GM12878 (cell line): ENCODE measurements at regions not wholly inside any gene's neighbourhood (a gene's known extent, or its start where the extent isn't known, plus 50 kb on each side); places are given as distances from the start of the nearest gene placed in this dataset.

Source experiments
- ATAC-seq: fragments of 200-7000 bp; cut with Tn5 transposase; 3 replicates; pipeline ENCODE4 v1.9.1; 2020; ENCODE audit warnings: mild to moderate bottlenecking, moderate library complexity
- BruUV-seq: library from RNA; stranded (reverse); fragments of 400-500 nt; replicated peaks from 2 replicates; lab custom pipeline; 2021; lab: Mats Ljungman, UMichigan
- CTCF ChIA-PET: fragments of 300-600 bp; sonication (Branson Sonifier 250); formaldehyde crosslinking; extraction: SDS; loops from one replicate; lab custom pipeline; 2021; ENCODE audit warnings: inconsistent platforms; lab: Yijun Ruan, JAX
- POLR2A ChIA-PET: fragments of 350-600 bp; formaldehyde crosslinking; extraction: SDS; loops from one replicate; lab custom pipeline; 2021; ENCODE audit warnings: inconsistent platforms; lab: Charles Lee
- RAD21 ChIA-PET: fragments of 300-600 bp; sonication (Branson Sonifier 250); formaldehyde crosslinking; loops from one replicate; lab custom pipeline; 2023; ENCODE audit warnings: antibody characterized with exemption; ENCODE audit not compliant: unreplicated experiment; lab: Charles Lee
- SMC1A ChIA-PET: fragments of 300-600 bp; sonication (Branson Sonifier 250); formaldehyde crosslinking; loops from one replicate; lab custom pipeline; 2023; ENCODE audit not compliant: unreplicated experiment, uncharacterized antibody; lab: Charles Lee
- DNase-seq: peaks from one replicate; pipeline ENCODE4 v3.0.0-alpha.2; 2011; ENCODE audit warnings: low read depth, low spot score
- FAIRE-seq: peaks from 3 replicates; lab custom pipeline; 2011; peaks lifted over from hg19 to GRCh38; lab: Jason Lieb, UNC
- H2AFZ ChIP-seq: 2 replicates; pipeline ENCODE4 v1.6.0; 2011; ENCODE audit warnings: low read depth, low read length, control low read depth; ENCODE audit not compliant: control insufficient read depth
- H3K27ac ChIP-seq: 2 replicates; pipeline ENCODE4 v1.5.1; 2011; ENCODE audit warnings: control low read depth; ENCODE audit not compliant: control insufficient read depth, insufficient read depth
- H3K27me3 ChIP-seq, 2 experiments: replicated peaks in 1 of 2; 2 replicates each; pipeline versions ENCODE4 v1.6.0 to v1.6.1; 2011; ENCODE audit warnings: low read length in 1 of 2; ENCODE audit not compliant: control insufficient read depth in 2 of 2, insufficient read depth in 2 of 2
- H3K36me3 ChIP-seq, 2 experiments: 2 replicates each; pipeline ENCODE4 v1.5.1; 2011; ENCODE audit warnings: low read length in 1 of 2; ENCODE audit not compliant: control insufficient read depth in 2 of 2, insufficient read depth in 2 of 2
- H3K4me1 ChIP-seq: 2 replicates; pipeline ENCODE4 v1.6.1; 2011; ENCODE audit warnings: mild to moderate bottlenecking, low read length, moderate library complexity, mixed read lengths; ENCODE audit not compliant: control insufficient read depth, insufficient read depth
- H3K4me2 ChIP-seq: 2 replicates; pipeline ENCODE4 v1.6.0; 2011; ENCODE audit warnings: control low read depth; ENCODE audit not compliant: control insufficient read depth, insufficient read depth
- H3K4me3 ChIP-seq: fragments of 200-600 bp; sonication (generic); 2 replicates; pipeline ENCODE4 v1.5.1; 2016
- H3K79me2 ChIP-seq: 2 replicates; pipeline ENCODE4 v1.6.0; 2011; ENCODE audit warnings: low read length; ENCODE audit not compliant: control insufficient read depth, insufficient read depth
- H3K9ac ChIP-seq: 2 replicates; pipeline ENCODE4 v1.8.0; 2011; ENCODE audit warnings: low read length, control low read depth, mixed read lengths; ENCODE audit not compliant: control insufficient read depth, insufficient read depth
- H3K9me3 ChIP-seq: replicated peaks from 3 replicates; pipeline ENCODE4 v1.5.1; 2011; ENCODE audit warnings: mild to moderate bottlenecking, low read length; ENCODE audit not compliant: control insufficient read depth, insufficient read depth
- H4K20me1 ChIP-seq: 2 replicates; pipeline ENCODE4 v1.6.0; 2011; ENCODE audit not compliant: control insufficient read depth, insufficient read depth
- ETV6 ChIP-seq, 2 experiments: fragments of 450-650 bp in 1 of 2; IDR thresholded peaks in 1 of 2; conservative IDR thresholded peaks in 1 of 2; 2 replicates each; pipeline ENCODE4 v1.6.1; 2014; ENCODE audit warnings: antibody characterized with exemption in 1 of 2, borderline replicate concordance in 1 of 2, low read depth in 1 of 2, mild to moderate bottlenecking in 1 of 2, moderate library complexity in 1 of 2
- FOXK2 ChIP-seq: fragments of 450-650 bp; IDR thresholded peaks from 2 replicates; pipeline ENCODE4 v1.6.1; 2017; ENCODE audit warnings: mild to moderate bottlenecking, moderate library complexity
- IKZF1 ChIP-seq: fragments of 450-650 bp; conservative IDR thresholded peaks from 2 replicates; pipeline ENCODE4 v1.6.1; 2017; ENCODE audit warnings: antibody characterized with exemption, mild to moderate bottlenecking
- JUNB ChIP-seq: IDR thresholded peaks from 2 replicates; pipeline ENCODE4 v1.6.1; 2016; ENCODE audit warnings: antibody characterized with exemption, mild to moderate bottlenecking
- MEF2B ChIP-seq: fragments of 450-650 bp; IDR thresholded peaks from 2 replicates; pipeline ENCODE4 v1.6.1; 2018; ENCODE audit warnings: mild to moderate bottlenecking, moderate library complexity; ENCODE audit not compliant: partially characterized antibody, poor library complexity, severe bottlenecking
- NFYB ChIP-seq: IDR thresholded peaks from 2 replicates; pipeline ENCODE4 v1.6.1; 2011; ENCODE audit warnings: low read depth, mild to moderate bottlenecking, low read length, improper control_type of control experiment, moderate library complexity; ENCODE audit not compliant: insufficient read depth
- SIX5 ChIP-seq: IDR thresholded peaks from 2 replicates; pipeline ENCODE4 v1.6.1; 2011; ENCODE audit warnings: mild to moderate bottlenecking, low read depth, low read length, moderate library complexity; ENCODE audit not compliant: severe bottlenecking
- SP1 ChIP-seq: IDR thresholded peaks from one replicate; pipeline ENCODE4 v1.6.1; 2011; ENCODE audit warnings: low read depth, low read length
- SPI1 ChIP-seq: IDR thresholded peaks from 2 replicates; pipeline ENCODE4 v1.6.1; 2011; ENCODE audit warnings: low read depth, mild to moderate bottlenecking, low read length, moderate library complexity, borderline replicate concordance; ENCODE audit not compliant: insufficient read depth
- SREBF2 ChIP-seq: IDR thresholded peaks from 2 replicates; pipeline ENCODE4 v1.6.1; 2012; ENCODE audit warnings: mild to moderate bottlenecking, low read length
- ZBED1 ChIP-seq: IDR thresholded peaks from 2 replicates; pipeline ENCODE4 v1.6.1; 2016; ENCODE audit warnings: borderline replicate concordance
- WGBS: methylation state at CpG from one replicate; pipeline ENCODE4 v1.1.6; 2016; ENCODE audit warnings: low lambda C conversion rate; ENCODE audit not compliant: insufficient replicate concordance, insufficient coverage; ENCODE audit errors: missing lambda C conversion rate; 5-methylcytosine and 5-hydroxymethylcytosine counted together
- in situ Hi-C: fragments of 300-500 bp; cut with MboI; formaldehyde crosslinking; loops from 9 replicates; pipeline ENCODE4 v1.14.3; 2018; ENCODE audit warnings: mixed read lengths
- intact Hi-C: fragments of 100-400 bp; cut with micrococcal nuclease; formaldehyde crosslinking; loops from one replicate; pipeline ENCODE4 v1.14.2; 2022; ENCODE audit not compliant: unreplicated experiment
- TF ChIP-seq, protein P1 (sequence below): fragments of 450-650 bp; conservative IDR thresholded peaks from 2 replicates; pipeline ENCODE4 v1.6.1; 2017; ENCODE audit warnings: mild to moderate bottlenecking, moderate library complexity

DNA sequence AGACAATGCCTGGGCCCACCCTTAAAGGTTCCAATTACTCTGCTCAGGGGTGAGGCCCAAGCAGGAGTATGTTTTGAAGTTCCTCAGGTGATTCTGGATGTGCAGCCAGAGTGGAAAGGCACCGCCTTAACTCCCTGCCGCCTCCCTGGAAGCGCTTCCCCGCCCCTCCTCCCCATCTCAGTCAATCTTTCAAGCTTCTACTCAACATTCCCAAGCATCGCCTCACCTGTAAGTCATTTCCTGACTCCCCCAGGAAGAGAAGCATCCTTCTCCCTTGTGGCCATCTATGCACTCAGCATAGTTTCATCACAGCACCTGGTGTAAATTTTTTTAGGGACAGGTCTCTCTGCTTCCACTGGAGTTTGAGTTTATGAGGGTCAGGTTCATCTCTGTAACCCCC lies 67.5 kb downstream of the MYL12B start:
- ChIA-PET CTCF (interaction anchor here (2.1 kb wide), 1 partner anchor 32 kb away, joined by 5 read pairs; no protein-coding TSS in a partner anchor), RAD21 (no interaction called here), SMC1A (interaction anchor here (0.6 kb wide), 1 partner anchor 362 kb away, joined by 3 read pairs; no protein-coding TSS in a partner anchor), POLR2A (no interaction called here)
- H3K27ac ChIP-seq, result no peak overlapping the region
- no peaks in the 10 kb centered on the region for H3K36me3 ChIP-seq
- no peak overlapping the region for H3K4me3 ChIP-seq
- FAIRE-seq (no peak), ATAC-seq (no peak), DNase-seq (no peak)
- in situ Hi-C loops (no loop called here), intact Hi-C loops (no loop called here)
- H3K9me3 ChIP-seq, result no peaks in the 10 kb centered on the region
- H3K9ac ChIP-seq, result no peak overlapping the region
- H3K4me2 ChIP-seq, result no peak overlapping the region
- TF ChIP-seq IKZF1, result no peak
- TF ChIP-seq, protein P1, sequence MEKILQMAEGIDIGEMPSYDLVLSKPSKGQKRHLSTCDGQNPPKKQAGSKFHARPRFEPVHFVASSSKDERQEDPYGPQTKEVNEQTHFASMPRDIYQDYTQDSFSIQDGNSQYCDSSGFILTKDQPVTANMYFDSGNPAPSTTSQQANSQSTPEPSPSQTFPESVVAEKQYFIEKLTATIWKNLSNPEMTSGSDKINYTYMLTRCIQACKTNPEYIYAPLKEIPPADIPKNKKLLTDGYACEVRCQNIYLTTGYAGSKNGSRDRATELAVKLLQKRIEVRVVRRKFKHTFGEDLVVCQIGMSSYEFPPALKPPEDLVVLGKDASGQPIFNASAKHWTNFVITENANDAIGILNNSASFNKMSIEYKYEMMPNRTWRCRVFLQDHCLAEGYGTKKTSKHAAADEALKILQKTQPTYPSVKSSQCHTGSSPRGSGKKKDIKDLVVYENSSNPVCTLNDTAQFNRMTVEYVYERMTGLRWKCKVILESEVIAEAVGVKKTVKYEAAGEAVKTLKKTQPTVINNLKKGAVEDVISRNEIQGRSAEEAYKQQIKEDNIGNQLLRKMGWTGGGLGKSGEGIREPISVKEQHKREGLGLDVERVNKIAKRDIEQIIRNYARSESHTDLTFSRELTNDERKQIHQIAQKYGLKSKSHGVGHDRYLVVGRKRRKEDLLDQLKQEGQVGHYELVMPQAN, result no peak
- TF ChIP-seq SREBF2, result no peak
- no peak for TF ChIP-seq SPI1
- TF ChIP-seq NFYB, result no peak
- TF ChIP-seq MEF2B, result no peak
- no peak for TF ChIP-seq ETV6 (conservative IDR thresholded peaks at IDR 0.05 in 1 of 2, IDR thresholded peaks at IDR 0.05 in 1 of 2; ENCODE audit: borderline replicate concordance in 1 of 2, low read depth in 1 of 2)
- no peak for TF ChIP-seq ZBED1
- no peak for TF ChIP-seq SP1
- no peak for TF ChIP-seq SIX5
- TF ChIP-seq JUNB, result no peak
- no peak for TF ChIP-seq FOXK2
- WGBS, result 40% methylated on average over 5 of the region's 5 CpGs
- no peak overlapping the region for H2AFZ ChIP-seq
- no TSS peak for BruUV-seq
- H4K20me1 ChIP-seq, result no peaks in the 10 kb centered on the region
- H3K27me3 ChIP-seq, result no peaks in the 10 kb centered on the region; a peak in 1 of 4 replicates
- H3K4me1 ChIP-seq, result no peaks in the 10 kb centered on the region
- H3K79me2 ChIP-seq, result no peaks in the 10 kb centered on the region
